ENCODE measurements at regions not wholly inside any gene's neighbourhood (a gene's known extent, or its start where the extent isn't known, plus 50 kb on each side); places are given as distances from the start of the nearest gene placed in this dataset.

DNA sequence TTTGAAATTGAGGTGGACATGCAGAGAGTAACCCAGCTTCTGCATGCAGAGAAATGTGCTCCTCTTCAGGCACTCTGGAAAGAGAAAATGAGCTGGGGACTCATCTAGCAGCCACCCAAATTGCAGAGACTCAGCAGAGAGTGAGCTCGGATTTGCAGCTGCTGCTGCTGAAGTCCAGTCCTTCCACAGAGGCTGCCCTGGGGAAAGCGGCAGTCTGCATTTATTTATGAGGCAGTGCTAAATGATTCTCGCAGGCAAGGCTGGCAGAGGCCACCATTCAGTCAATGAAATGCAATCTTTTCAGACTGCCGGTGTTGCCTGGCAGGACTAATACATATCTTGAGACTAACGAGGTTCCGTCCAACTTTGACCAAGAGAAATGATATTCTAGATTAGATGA, 404.8 kb downstream of the NLGN4X start:
- TF ChIP-seq, protein P1, sequence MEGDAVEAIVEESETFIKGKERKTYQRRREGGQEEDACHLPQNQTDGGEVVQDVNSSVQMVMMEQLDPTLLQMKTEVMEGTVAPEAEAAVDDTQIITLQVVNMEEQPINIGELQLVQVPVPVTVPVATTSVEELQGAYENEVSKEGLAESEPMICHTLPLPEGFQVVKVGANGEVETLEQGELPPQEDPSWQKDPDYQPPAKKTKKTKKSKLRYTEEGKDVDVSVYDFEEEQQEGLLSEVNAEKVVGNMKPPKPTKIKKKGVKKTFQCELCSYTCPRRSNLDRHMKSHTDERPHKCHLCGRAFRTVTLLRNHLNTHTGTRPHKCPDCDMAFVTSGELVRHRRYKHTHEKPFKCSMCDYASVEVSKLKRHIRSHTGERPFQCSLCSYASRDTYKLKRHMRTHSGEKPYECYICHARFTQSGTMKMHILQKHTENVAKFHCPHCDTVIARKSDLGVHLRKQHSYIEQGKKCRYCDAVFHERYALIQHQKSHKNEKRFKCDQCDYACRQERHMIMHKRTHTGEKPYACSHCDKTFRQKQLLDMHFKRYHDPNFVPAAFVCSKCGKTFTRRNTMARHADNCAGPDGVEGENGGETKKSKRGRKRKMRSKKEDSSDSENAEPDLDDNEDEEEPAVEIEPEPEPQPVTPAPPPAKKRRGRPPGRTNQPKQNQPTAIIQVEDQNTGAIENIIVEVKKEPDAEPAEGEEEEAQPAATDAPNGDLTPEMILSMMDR (conservative IDR thresholded peaks at IDR 0.05; ENCODE audit: low read depth, low read length), result no peak
- TF ChIP-seq EZH2 (IDR thresholded peaks at IDR 0.05; ENCODE audit: low read length, unreplicated experiment), result no peak
